Type B pancreatic cell (in vitro differentiated cells): ENCODE measurements at regions not wholly inside any gene's neighbourhood (a gene's known extent, or its start where the extent isn't known, plus 50 kb on each side); places are given as distances from the start of the nearest gene placed in this dataset.
"Not testable (repeated sequence)": the region's sequence is repeated elsewhere in the genome, so short reads cannot be mapped to it uniquely, and the experiment has no call there.

ENCODE experiments used
- DNase-seq: peaks from one replicate; pipeline ENCODE4 v3.0.0; 2021; ENCODE audit warnings: mixed read lengths; ENCODE audit not compliant: unreplicated experiment; ENCODE audit errors: extremely low spot score
- H3K27ac Mint-ChIP-seq: 2 replicates; pipeline ENCODE4 v1.8.0; 2021; ENCODE audit warnings: mild to moderate bottlenecking, mixed read lengths
- H3K27me3 Mint-ChIP-seq: 2 replicates; pipeline ENCODE4 v1.8.0; 2021; ENCODE audit warnings: mixed read lengths
- H3K36me3 Mint-ChIP-seq: 2 replicates; pipeline ENCODE4 v1.8.0; 2021; ENCODE audit warnings: mixed read lengths
- H3K4me1 Mint-ChIP-seq: one replicate; pipeline ENCODE4 v1.8.0; 2021; ENCODE audit warnings: mixed read lengths; ENCODE audit not compliant: unreplicated experiment
- H3K4me3 Mint-ChIP-seq: 2 replicates; pipeline ENCODE4 v1.8.0; 2021; ENCODE audit warnings: mild to moderate bottlenecking, mixed read lengths
- H3K9me3 Mint-ChIP-seq: 2 replicates; pipeline ENCODE4 v1.8.0; 2021; ENCODE audit warnings: mixed read lengths
- CTCF ChIP-seq: fragments of 200-600 bp; sonication (generic); conservative IDR thresholded peaks from 2 replicates; pipeline ENCODE4 v1.5.0; 2021; ENCODE audit warnings: antibody characterized with exemption, mild to moderate bottlenecking

GRCh38 chrX:80508083-80508482, 87.8 kb downstream of the TENT5D start:
- not testable (repeated sequence) for H3K4me3 Mint-ChIP-seq, DNase-seq, H3K36me3 Mint-ChIP-seq, H3K27me3 Mint-ChIP-seq, H3K4me1 Mint-ChIP-seq, H3K9me3 Mint-ChIP-seq, H3K27ac Mint-ChIP-seq

- H3K9me3 Mint-ChIP-seq, result no peaks in the 10 kb centered on the region
- no peak for TF ChIP-seq CTCF
- no peaks in the 10 kb centered on the region for H3K27me3 Mint-ChIP-seq
- H3K36me3 Mint-ChIP-seq, result no peaks in the 10 kb centered on the region
- no peak for DNase-seq
- H3K4me1 Mint-ChIP-seq, result no peaks in the 10 kb centered on the region
- H3K4me3 Mint-ChIP-seq, result no peak overlapping the region
- H3K27ac Mint-ChIP-seq, result no peak overlapping the region
These were observed 91.9 kb downstream of the TENT5D start for GRCh38 chrX:80511969-80512760.

- no peak overlapping the region for H3K4me3 Mint-ChIP-seq
- no peak for DNase-seq
- TF ChIP-seq CTCF, result no peak
- no peaks in the 10 kb centered on the region for H3K9me3 Mint-ChIP-seq
- H3K4me1 Mint-ChIP-seq, result no peaks in the 10 kb centered on the region
- no peaks in the 10 kb centered on the region for H3K27me3 Mint-ChIP-seq
- no peaks in the 10 kb centered on the region for H3K36me3 Mint-ChIP-seq
- no peak overlapping the region for H3K27ac Mint-ChIP-seq
These were observed 92.7 kb downstream of the TENT5D start for GRCh38 chrX:80512924-80513323.

GRCh38 chrX:80513625-80514024, 93.4 kb downstream of the TENT5D start:
- H3K36me3 Mint-ChIP-seq, result no peaks in the 10 kb centered on the region
- no peak overlapping the region for H3K27ac Mint-ChIP-seq
- no peaks in the 10 kb centered on the region for H3K9me3 Mint-ChIP-seq
- no peak for TF ChIP-seq CTCF
- DNase-seq, result no peak
- H3K4me1 Mint-ChIP-seq, result no peaks in the 10 kb centered on the region
- no peaks in the 10 kb centered on the region for H3K27me3 Mint-ChIP-seq
- no peak overlapping the region for H3K4me3 Mint-ChIP-seq

GRCh38 chrX:80537096-80537495, 116.8 kb downstream of the TENT5D start:
- H3K9me3 Mint-ChIP-seq, result peaks cover 5% of the 10 kb centered on the region

More at GRCh38 chrX:80537096-80537495, 116.8 kb downstream of the TENT5D start:
- Mint-ChIP-seq H3K4me3 (no peak overlapping the region), H3K4me1 (no peaks in the 10 kb centered on the region), H3K27ac (no peak overlapping the region), H3K36me3 (no peaks in the 10 kb centered on the region), H3K27me3 (no peaks in the 10 kb centered on the region)
- no peak for TF ChIP-seq CTCF
- no peak for DNase-seq
